Neuron (in vitro differentiated cells): ENCODE measurements at regions not wholly inside any gene's neighbourhood (a gene's known extent, or its start where the extent isn't known, plus 50 kb on each side); places are given as distances from the start of the nearest gene placed in this dataset.
"Not testable (repeated sequence)": the region's sequence is repeated elsewhere in the genome, so short reads cannot be mapped to it uniquely, and the experiment has no call there.

Experiments used
- H2AFZ ChIP-seq: one replicate; pipeline ENCODE4 v1.6.1; 2013; ENCODE audit warnings: low read depth, mild to moderate bottlenecking, inconsistent platforms, low read length, moderate library complexity
- H3K27me3 ChIP-seq: one replicate; pipeline ENCODE4 v1.6.1; 2013; ENCODE audit warnings: low read length; ENCODE audit not compliant: insufficient read depth
- H3K36me3 ChIP-seq: one replicate; pipeline ENCODE4 v1.6.1; 2013; ENCODE audit warnings: low read length; ENCODE audit not compliant: insufficient read depth
- H3K4me1 ChIP-seq: one replicate; pipeline ENCODE4 v1.6.1; 2013; ENCODE audit warnings: low read length; ENCODE audit not compliant: insufficient read depth
- H3K4me3 ChIP-seq: 2 replicates; pipeline ENCODE4 v1.5.1; 2013; ENCODE audit warnings: mild to moderate bottlenecking, low read length, moderate library complexity
- H3K9me3 ChIP-seq: one replicate; pipeline ENCODE4 v1.6.1; 2013; ENCODE audit warnings: low read length

DNA sequence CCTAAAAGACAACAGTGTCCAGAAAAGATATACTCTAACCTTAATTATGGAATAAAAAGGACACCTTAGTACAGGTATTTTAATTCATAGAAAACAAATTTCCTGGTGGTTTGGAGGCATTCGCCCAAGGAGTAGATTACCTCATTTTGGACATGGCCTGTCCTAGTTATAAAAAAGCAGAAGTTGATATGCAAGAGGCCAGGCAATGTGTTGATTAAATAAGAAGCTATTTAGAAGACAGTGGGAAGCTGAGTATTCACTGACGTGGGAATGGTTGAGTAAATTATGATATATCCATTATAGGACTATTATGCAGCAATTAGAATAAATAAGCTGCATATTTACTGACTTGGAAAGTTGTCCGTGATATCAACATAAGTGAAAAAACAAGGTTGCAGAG is 314.9 kb downstream of the ALDH8A1 start:
- no peaks in the 10 kb centered on the region for H3K27me3 ChIP-seq
- no peak overlapping the region for H2AFZ ChIP-seq
- H3K9me3 ChIP-seq = no peaks in the 10 kb centered on the region
- no peak overlapping the region for H3K4me3 ChIP-seq
- H3K4me1 ChIP-seq = no peaks in the 10 kb centered on the region
- H3K36me3 ChIP-seq = no peaks in the 10 kb centered on the region

GRCh38 chr6:134634466-134634865 is 315.4 kb downstream of the ALDH8A1 start:
- no peaks in the 10 kb centered on the region for H3K36me3 ChIP-seq
- H3K27me3 ChIP-seq = no peaks in the 10 kb centered on the region
- no peaks in the 10 kb centered on the region for H3K4me1 ChIP-seq
- no peak overlapping the region for H2AFZ ChIP-seq
- no peak overlapping the region for H3K4me3 ChIP-seq
- no peaks in the 10 kb centered on the region for H3K9me3 ChIP-seq

DNA sequence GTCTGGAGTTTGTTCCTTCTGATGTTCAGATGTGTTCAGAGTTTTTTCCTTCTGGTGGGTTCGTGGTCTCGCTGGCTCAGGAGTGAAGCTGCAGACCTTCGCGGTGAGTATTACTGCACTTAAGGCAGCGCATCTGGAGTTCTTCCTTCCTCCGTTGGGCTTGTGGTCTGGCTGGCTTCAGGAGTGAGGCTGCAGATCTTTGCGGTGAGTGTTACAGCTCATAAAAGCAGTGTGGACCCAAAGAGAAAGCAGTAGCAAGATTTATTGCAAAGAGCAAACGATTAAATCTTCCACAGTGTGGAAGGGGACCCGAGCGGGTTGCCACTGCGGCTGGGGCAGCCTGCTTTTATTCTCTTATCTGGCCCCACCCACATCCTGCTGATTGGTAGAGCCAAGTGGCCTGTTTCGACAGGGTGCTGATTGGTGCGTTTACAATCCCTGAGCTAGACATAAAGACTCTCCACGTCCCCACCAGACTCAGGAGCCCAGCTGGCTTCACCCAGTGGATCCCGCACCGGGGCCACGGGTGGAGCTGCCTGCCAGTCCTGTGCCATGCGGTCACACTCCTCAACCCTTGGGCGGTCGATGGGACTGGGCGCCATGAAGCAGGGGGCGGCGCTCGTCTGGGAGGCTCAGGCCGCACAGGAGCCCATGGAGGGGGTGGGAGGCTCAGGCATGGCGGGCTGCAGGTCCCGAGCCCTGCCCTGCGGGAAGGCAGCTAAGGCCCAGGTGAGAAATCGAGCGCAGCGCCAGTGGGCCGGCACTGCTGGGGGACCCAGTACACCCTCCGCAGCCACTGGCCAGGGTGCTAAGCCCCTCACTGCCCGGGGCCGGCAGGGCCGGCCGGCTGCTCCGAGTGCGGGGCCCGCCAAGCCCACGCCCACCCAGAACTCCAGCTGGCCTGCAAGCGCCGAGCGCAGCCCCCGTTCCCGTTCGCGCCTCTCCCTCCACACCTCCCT is 315.3 kb upstream of the SGK1 start:
- H3K36me3 ChIP-seq, H3K4me3 ChIP-seq, H3K9me3 ChIP-seq, H3K4me1 ChIP-seq, H2AFZ ChIP-seq, H3K27me3 ChIP-seq: not testable (repeated sequence)

DNA sequence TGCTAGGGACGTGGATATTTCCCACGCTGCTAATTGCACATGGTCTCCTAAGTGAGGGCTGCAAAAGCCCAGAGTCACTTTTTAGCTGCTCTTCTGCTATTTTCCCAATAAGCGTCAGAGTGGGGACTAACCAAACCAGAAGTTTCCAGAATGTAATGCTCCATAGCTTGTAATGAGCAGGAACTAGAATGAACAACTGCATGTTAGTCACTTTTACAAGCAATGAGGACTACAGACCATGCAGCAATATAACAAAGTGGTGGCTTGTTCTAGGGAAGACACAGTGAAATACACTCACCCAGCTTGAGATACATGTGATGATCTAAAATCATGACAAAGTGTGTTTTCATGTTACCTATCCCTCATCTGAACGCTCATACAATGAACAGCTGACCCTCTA is 314.1 kb upstream of the SGK1 start:
- Histone ChIP-seq H3K27me3 (no peaks in the 10 kb centered on the region), H3K4me1 (no peaks in the 10 kb centered on the region), H2AFZ (no peak overlapping the region), H3K36me3 (no peaks in the 10 kb centered on the region), H3K9me3 (no peaks in the 10 kb centered on the region), H3K4me3 (no peak overlapping the region)

DNA sequence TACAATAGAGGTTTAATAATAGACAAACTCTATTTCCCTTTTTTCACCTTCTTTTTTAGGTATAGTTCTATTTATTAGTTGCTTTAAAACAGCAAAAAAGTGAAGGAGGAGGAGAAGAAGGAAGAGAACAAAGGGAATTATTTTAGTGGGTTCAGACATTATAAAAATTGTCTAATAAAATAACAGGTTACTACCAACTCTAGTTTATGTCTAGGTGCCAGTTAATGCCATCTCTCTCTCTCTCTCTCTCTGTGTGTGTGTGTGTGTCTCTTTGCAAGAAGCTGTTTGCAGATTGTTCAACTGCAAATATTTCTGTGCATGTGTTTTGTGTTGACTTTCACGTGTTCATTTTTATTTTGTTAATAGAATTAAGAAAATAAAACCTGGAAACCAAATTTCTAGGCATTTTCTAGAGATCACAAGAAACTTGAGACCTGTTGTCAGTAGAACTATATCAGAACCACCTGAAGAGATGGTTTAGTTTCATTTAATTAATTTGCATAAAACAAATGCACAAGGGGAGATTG is 313.5 kb upstream of the SGK1 start:
- no peaks in the 10 kb centered on the region for H3K9me3 ChIP-seq

GRCh38 chr6:134630508-134631121 is 312.7 kb upstream of the SGK1 start:
- no peaks in the 10 kb centered on the region for H3K27me3 ChIP-seq
- H3K36me3 ChIP-seq = no peaks in the 10 kb centered on the region
- H3K9me3 ChIP-seq = no peaks in the 10 kb centered on the region
- H3K4me3 ChIP-seq = no peak overlapping the region
- no peak overlapping the region for H2AFZ ChIP-seq
- H3K4me1 ChIP-seq = no peaks in the 10 kb centered on the region

More for the DNA sequence above, 313.5 kb upstream of the SGK1 start:
- H2AFZ ChIP-seq = no peak overlapping the region
- no peak overlapping the region for H3K4me3 ChIP-seq
- H3K4me1 ChIP-seq = no peaks in the 10 kb centered on the region
- no peaks in the 10 kb centered on the region for H3K36me3 ChIP-seq
- H3K27me3 ChIP-seq = no peaks in the 10 kb centered on the region

DNA sequence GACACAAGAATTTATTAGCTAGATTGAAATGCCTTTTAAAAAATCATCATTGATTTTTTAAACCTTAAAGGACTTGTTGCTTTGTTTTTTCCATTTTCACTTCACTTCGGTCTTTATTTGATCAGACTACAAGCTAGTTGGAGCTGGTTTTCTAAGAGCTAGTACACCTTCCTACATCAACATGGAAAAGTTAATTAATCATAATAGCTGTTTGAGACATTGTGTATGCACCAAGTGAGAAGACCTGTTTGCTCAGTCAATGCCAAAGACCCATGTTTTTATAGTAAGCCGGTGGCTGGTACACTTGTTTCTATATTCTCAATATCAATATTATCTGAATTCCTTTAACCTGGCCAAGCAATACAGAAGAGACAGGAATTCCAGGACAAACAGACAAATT is 310.2 kb upstream of the SGK1 start:
- Histone ChIP-seq H3K36me3 (no peaks in the 10 kb centered on the region), H3K9me3 (no peaks in the 10 kb centered on the region), H2AFZ (no peak overlapping the region), H3K27me3 (no peaks in the 10 kb centered on the region), H3K4me1 (peaks cover 2% of the 10 kb centered on the region), H3K4me3 (no peak overlapping the region)

DNA sequence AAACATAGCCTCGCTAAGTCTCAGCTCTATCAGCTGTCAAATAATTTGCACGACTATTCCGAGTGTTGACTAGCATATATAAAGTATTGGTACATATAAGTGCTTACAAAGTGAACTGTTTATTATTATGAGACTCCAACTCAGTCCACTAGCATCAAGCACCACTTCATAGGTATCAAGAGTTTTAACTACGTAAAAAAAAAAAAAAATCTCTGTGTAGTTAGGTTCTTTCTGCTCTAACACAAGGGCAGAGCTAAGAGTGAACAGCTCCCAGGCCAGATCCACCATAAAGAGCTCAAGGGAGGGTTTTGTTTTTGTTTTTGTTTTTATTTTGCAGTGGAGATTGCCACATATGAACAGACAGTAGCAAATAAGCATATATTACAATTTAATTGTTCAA is 309.8 kb upstream of the SGK1 start:
- Histone ChIP-seq H3K9me3 (no peaks in the 10 kb centered on the region), H3K4me1 (peaks cover 6% of the 10 kb centered on the region), H3K4me3 (no peak overlapping the region), H3K27me3 (no peaks in the 10 kb centered on the region), H2AFZ (no peak overlapping the region), H3K36me3 (no peaks in the 10 kb centered on the region)

- peaks cover 11% of the 10 kb centered on the region for H3K4me1 ChIP-seq
- H3K27me3 ChIP-seq = no peaks in the 10 kb centered on the region
- no peak overlapping the region for H3K4me3 ChIP-seq
- H2AFZ ChIP-seq = no peak overlapping the region
- no peaks in the 10 kb centered on the region for H3K9me3 ChIP-seq
- H3K36me3 ChIP-seq = no peaks in the 10 kb centered on the region
These were observed 308.7 kb upstream of the SGK1 start for GRCh38 chr6:134626589-134626988.

DNA sequence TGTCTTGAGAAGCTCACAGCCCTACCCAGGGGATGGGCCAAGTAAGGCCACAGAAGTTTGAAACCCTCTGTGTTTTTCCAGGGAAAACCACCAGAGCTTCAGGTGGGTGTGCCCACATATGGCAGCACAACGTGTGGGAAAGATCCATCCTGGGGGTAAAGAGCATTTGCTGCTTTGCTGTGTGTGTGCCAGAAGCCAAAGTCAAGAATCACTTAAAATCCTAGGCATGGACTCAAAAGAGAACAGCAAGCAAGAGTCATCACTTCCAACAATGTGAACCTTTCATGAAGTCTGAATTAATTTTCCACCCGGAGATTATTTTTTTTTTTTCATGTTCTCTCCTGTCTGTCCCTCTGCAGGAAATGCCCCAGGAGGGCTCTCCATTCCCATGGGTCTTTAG is 308.2 kb upstream of the SGK1 start:
- Histone ChIP-seq H3K27me3 (no peaks in the 10 kb centered on the region), H2AFZ (no peak overlapping the region), H3K4me1 (peaks cover 11% of the 10 kb centered on the region), H3K36me3 (no peaks in the 10 kb centered on the region), H3K4me3 (no peak overlapping the region), H3K9me3 (no peaks in the 10 kb centered on the region)

DNA sequence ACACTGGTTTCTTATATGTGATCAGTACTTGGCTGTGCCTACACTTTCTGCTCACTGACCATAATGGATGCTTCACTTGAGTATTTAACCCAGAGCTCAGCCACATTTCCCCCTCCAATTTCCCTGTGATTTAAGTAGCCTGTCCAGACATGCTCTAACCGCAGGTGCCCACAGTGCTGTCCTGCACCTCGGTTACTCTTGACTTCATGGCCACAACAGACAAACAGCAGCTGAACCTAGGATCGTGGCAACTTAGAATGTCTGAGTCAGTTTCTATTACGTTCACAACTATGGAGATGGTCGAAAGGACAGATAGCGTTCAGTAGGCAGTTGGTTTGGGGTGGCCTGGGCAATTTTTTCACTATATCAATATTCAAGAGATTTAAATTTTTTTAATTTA is 306.9 kb upstream of the SGK1 start:
- H3K4me1 ChIP-seq = peaks cover 11% of the 10 kb centered on the region
- H3K4me3 ChIP-seq = no peak overlapping the region
- H3K36me3 ChIP-seq = no peaks in the 10 kb centered on the region
- H3K27me3 ChIP-seq = no peaks in the 10 kb centered on the region
- no peak overlapping the region for H2AFZ ChIP-seq
- H3K9me3 ChIP-seq = no peaks in the 10 kb centered on the region

DNA sequence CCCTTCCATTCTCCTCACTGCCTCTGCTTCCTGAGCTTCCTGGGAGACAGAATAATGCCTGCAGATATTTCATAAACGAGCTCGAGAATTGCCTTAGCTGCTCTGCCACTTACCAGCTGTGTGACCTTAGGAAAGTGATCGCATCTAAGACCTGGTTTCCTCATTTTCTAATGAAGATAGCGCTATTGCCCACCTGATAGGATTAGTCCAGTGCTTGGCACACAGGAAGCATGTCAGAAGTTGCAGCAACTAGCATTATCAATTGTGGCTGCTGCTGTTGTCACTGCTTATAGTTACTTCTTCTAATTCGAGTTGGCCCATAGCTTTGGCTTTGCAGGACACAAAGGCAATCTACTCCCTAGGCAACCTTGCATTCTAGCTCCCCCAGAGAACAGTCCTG is 305.5 kb upstream of the SGK1 start:
- no peaks in the 10 kb centered on the region for H3K9me3 ChIP-seq
- peaks cover 11% of the 10 kb centered on the region for H3K4me1 ChIP-seq
- H3K36me3 ChIP-seq = no peaks in the 10 kb centered on the region
- no peak overlapping the region for H2AFZ ChIP-seq
- no peaks in the 10 kb centered on the region for H3K27me3 ChIP-seq
- no peak overlapping the region for H3K4me3 ChIP-seq

DNA sequence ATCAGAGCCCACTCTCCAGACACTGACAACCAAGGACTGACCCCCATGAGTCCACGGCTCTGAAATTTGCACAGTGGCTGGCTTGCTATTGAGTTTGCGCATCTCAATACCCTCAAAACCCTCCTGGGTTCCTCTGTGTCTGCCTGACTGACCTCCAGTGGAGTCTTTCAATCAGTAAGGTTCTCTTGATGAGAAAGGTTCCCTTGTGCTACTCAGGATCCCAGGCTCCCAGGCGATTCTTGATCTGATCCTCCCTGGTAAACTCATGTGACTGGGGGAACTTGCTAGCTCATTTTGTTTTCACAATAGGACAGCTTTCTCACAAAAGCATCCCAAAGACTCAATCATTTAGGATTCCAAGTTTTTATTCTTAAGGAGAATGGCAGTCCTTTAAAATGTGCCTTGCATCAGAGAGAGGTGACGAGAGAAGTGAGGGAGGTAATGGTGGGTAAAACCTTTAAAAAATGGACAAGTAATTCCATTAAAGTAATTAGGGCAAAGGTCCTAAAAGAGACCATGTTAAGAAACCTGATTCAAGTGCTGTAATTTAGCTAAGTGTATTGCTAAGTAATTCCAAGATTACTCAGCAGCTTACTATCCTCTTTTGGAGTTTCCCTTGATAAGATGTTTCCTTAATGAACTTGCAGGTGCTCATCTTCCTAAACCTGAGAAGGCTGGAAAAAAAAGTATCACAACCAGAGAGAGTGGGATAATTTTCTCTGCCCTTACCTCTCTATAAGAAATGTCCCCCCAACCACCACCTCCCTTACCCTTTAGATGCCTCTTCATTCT is 304.7 kb upstream of the SGK1 start:
- Histone ChIP-seq H3K27me3 (no peaks in the 10 kb centered on the region), H3K4me1 (peaks cover 11% of the 10 kb centered on the region)

More for the DNA sequence above, 304.7 kb upstream of the SGK1 start:
- Histone ChIP-seq H3K36me3 (no peaks in the 10 kb centered on the region), H3K9me3 (no peaks in the 10 kb centered on the region), H3K4me3 (no peak overlapping the region), H2AFZ (no peak overlapping the region)
